ENCODE measurements at regions not wholly inside any gene's neighbourhood (a gene's known extent, or its start where the extent isn't known, plus 50 kb on each side); places are given as distances from the start of the nearest gene placed in this dataset.

- no peak for TF ChIP-seq YY1 (IDR thresholded peaks at IDR 0.05; ENCODE audit: insufficient read depth, insufficient read length)
- TF ChIP-seq ZNF274 (IDR thresholded peaks at IDR 0.05; ENCODE audit: low read depth, low read length) = no peak
- no peak for TF ChIP-seq SUZ12 (IDR thresholded peaks at IDR 0.05; ENCODE audit: extremely low read depth, insufficient read depth, insufficient read length)
Measured at GRCh38 chr15:38860674-38861073, 296.1 kb upstream of the RASGRP1 start.
